Fibroblast of the aortic adventitia (primary cell): ENCODE measurements at regions not wholly inside any gene's neighbourhood (a gene's known extent, or its start where the extent isn't known, plus 50 kb on each side); places are given as distances from the start of the nearest gene placed in this dataset.

ENCODE experiments used
- DNase-seq: peaks from one replicate; pipeline ENCODE4 v3.0.0-alpha.2; 2010; ENCODE audit warnings: low read depth
- H3K4me3 ChIP-seq: 2 replicates; pipeline ENCODE4 v1.5.1; 2011; ENCODE audit warnings: low read depth, mild to moderate bottlenecking, control low read depth, low read length, moderate library complexity
- TF ChIP-seq, protein P1 (sequence below): IDR thresholded peaks from 2 replicates; pipeline ENCODE4 v1.5.1; 2011; ENCODE audit warnings: mild to moderate bottlenecking, low read length, control low read depth, inconsistent platforms; ENCODE audit not compliant: insufficient read depth

- no peak overlapping the region for H3K4me3 ChIP-seq
- TF ChIP-seq, protein P1, sequence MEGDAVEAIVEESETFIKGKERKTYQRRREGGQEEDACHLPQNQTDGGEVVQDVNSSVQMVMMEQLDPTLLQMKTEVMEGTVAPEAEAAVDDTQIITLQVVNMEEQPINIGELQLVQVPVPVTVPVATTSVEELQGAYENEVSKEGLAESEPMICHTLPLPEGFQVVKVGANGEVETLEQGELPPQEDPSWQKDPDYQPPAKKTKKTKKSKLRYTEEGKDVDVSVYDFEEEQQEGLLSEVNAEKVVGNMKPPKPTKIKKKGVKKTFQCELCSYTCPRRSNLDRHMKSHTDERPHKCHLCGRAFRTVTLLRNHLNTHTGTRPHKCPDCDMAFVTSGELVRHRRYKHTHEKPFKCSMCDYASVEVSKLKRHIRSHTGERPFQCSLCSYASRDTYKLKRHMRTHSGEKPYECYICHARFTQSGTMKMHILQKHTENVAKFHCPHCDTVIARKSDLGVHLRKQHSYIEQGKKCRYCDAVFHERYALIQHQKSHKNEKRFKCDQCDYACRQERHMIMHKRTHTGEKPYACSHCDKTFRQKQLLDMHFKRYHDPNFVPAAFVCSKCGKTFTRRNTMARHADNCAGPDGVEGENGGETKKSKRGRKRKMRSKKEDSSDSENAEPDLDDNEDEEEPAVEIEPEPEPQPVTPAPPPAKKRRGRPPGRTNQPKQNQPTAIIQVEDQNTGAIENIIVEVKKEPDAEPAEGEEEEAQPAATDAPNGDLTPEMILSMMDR = no peak
- no peak for DNase-seq
Observed at GRCh38 chr9:87071473-87071872, 124.2 kb upstream of the GAS1 start.

DNA sequence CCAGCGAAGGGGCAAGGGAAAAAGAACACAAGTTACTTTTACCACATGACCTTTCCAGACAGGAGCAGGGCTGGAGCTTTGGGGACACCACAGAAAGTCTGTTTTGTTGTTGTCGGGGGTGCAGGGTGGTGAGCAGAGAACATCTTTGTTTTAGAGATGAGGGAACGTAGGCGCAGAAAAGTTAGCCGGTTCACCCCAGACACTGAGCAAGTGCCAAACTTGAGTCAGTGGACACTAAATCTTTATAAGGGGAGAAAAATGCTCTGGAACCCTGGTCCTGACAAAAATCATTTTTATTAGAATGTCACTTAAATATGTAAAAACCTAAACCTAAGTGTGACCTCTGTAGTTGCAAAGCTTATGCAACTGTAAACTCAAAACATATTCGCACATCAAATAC is 126.4 kb upstream of the GAS1 start:
- TF ChIP-seq, protein P1 = no peak
- DNase-seq = no peak
- no peak overlapping the region for H3K4me3 ChIP-seq

DNA sequence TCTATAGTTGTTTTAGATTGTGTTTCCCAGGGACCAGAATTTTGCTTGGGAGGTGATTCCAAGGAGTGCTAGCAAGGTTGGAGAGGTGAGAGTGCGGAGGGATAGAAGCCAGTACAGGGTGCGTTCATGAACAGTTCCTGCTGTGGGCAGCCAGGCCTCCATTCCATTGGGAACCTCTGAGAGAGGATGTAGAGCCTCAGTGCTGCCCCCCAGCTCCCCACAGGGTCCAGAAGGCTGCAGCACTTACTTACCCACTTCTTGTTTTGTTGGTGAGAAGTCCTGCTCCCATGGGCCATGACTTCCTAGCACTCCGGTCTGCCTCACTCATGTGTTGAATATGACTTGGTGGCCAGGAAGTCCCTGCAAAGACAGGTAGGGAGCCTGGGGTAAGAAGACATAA is 128.2 kb upstream of the GAS1 start:
- no peak for DNase-seq
- H3K4me3 ChIP-seq = no peak overlapping the region
- TF ChIP-seq, protein P1 = no peak

DNA sequence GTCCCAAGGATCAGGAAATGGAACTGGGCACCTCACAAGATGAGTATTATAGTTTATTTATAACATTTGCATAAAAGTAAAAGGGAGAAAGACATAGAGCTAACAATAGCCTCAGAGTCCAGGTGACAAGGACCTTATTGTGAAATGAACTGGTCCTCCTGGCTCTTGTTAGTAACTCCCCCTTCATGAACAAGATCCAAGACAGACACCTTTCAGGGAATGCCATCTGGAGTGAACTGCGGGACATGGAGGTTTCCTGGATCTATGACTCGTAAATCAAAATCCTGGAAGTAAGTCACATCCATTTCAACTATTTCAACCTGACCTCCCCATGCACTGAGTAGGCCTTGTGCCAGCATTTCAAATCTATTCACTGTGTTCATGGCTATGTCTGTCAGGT is 129.5 kb upstream of the GAS1 start:
- DNase-seq = peak; percentile 54
- TF ChIP-seq, protein P1 = no peak
- no peak overlapping the region for H3K4me3 ChIP-seq

DNA sequence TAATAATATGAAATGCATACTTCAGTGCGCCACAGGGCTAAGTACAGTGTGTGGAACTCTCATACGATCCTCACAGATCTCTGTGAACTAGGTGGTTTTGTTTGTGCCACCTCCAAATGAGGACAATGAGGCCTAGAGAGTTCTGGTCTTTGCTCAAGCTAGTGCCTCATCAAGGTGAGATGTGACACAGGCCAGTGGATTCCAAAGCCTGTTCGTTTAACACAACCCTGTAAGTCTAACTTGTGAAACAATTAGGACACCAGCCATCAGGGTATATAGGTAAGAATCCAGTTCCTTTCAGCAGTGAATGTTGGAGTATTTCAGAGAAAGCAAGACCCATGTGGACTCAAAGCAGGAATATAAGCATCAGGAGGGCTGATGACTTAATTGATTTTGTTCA is 130.7 kb upstream of the GAS1 start:
- TF ChIP-seq, protein P1 = no peak
- no peak for DNase-seq
- no peak overlapping the region for H3K4me3 ChIP-seq

DNA sequence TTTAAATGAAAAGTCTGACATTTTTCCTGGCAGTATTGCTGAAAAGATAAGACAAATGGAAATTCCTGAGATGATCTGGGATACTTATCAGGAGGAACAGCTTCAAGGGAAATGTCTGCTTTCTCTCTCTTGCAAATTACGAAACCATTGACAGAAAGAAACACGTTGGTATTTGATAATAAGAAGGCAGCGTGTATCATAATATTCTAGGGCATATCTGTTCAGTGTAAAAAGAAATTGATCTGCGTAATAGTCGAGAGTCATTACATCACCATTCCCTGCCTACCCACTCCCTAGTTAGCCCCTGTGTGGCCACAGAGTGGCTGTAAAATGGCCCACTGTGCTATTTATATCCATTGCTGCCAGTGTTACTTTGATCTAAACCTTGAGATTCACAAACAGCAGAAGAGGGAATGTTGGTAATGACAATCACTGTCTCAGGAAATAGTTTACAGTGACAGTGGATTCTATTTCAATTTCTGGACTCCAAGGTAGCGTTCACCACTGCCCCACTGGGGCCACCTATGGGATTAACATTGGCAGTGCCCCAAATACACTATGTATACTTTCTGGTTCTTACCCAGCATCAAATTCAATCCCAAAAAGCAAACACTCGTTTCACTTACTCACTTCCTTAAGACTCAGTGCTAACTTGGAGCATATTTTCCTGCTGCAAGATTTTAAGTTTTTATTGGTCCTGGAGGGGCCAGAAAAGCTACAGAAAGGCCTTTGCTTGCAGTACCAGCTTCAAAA is 133.4 kb upstream of the GAS1 start:
- peak; percentile 84 for DNase-seq
- TF ChIP-seq, protein P1 = peak; percentile 27
- H3K4me3 ChIP-seq = no peak overlapping the region

GRCh38 chr9:87081503-87081902 is 134.2 kb upstream of the GAS1 start:
- TF ChIP-seq, protein P1 = no peak
- peak; percentile 61 for DNase-seq
- H3K4me3 ChIP-seq = no peak overlapping the region
